SH-SY5Y (cell line): ENCODE measurements at regions not wholly inside any gene's neighbourhood (a gene's known extent, or its start where the extent isn't known, plus 50 kb on each side); places are given as distances from the start of the nearest gene placed in this dataset.

ENCODE experiments used
- GATA2 ChIP-seq: IDR thresholded peaks from 2 replicates; pipeline ENCODE4 v1.6.1; 2011; ENCODE audit warnings: mild to moderate bottlenecking, low read depth, low read length
- GATA3 ChIP-seq: IDR thresholded peaks from 2 replicates; pipeline ENCODE4 v1.6.1; 2011; ENCODE audit warnings: low read depth, mild to moderate bottlenecking, low read length, moderate library complexity

DNA sequence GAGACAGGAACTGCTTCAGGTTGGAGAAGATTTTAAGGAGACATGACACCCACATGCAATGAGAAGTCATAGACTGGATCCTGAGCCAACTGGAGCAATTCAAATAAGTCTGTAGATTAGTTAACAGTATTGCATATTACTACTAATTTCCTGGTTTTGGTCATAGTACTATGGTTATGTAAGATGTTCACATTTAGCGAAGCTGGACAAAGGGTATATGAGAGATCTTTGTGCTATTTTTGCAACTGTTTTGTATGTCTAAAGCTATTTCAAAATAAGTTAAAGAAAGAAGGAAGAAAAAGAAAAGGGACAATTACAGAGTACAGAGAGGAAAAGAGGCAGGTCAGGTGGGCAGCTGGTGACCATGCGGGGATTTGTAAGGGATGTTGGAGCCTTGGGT lies 116.5 kb upstream of the SVIL start:
- TF ChIP-seq GATA3 (no peak), GATA2 (no peak)
